ENCODE measurements at regions not wholly inside any gene's neighbourhood (a gene's known extent, or its start where the extent isn't known, plus 50 kb on each side); places are given as distances from the start of the nearest gene placed in this dataset.

DNA sequence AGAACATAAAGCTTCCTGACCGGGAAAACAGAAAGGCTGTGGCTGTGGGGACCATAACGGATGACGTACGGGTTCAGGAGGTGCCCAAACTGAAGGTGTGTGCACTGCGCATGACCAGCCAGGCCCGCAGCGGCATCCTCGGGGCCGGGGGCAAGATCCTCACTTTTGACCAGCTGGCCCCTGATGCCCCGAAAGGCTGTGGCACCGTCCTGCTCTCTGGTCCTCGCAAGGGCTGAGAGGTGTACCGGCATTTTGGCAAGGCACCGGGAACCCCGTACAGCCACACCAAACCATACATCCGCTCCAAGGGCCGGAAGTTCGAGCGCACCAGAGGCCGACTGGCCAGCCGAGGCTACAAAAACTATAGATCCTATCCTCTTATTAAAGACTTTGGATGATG lies 179.3 kb downstream of the PTN start:
- no peak overlapping the region for H3K4me3 ChIP-seq (ENCODE audit: low read depth, low read length)
- POLR2A ChIA-PET = no interaction called here
- Mint-ChIP-seq H3K4me3 (ENCODE audit: unreplicated experiment) (no peak overlapping the region), H3K9me3 (ENCODE audit: unreplicated experiment) (no peaks in the 10 kb centered on the region), H3K27me3 (ENCODE audit: insufficient read depth, unreplicated experiment) (peaks cover 6% of the 10 kb centered on the region), H3K36me3 (ENCODE audit: insufficient read depth, unreplicated experiment) (no peaks in the 10 kb centered on the region), H3K4me1 (ENCODE audit: low read depth, unreplicated experiment) (peaks cover 11% of the 10 kb centered on the region), H3K27ac (ENCODE audit: unreplicated experiment) (no peak overlapping the region)
- H3K27me3 ChIP-seq (replicated peaks; ENCODE audit: control insufficient read depth, insufficient read depth, low read length) = no peaks in the 10 kb centered on the region
- CTCF ChIA-PET = no interaction called here
- H3K4me1 ChIP-seq = peaks cover 12% of the 10 kb centered on the region; the same call in 1 of the 2 replicates
- no peaks in the 10 kb centered on the region for H3K9me3 ChIP-seq
- no peaks in the 10 kb centered on the region for H3K36me3 ChIP-seq (ENCODE audit: control insufficient read depth, insufficient read depth, low read length)
- no peak for DNase-seq
- no TSS peak for BruUV-seq (replicated peaks)
- TF ChIP-seq, protein P1, sequence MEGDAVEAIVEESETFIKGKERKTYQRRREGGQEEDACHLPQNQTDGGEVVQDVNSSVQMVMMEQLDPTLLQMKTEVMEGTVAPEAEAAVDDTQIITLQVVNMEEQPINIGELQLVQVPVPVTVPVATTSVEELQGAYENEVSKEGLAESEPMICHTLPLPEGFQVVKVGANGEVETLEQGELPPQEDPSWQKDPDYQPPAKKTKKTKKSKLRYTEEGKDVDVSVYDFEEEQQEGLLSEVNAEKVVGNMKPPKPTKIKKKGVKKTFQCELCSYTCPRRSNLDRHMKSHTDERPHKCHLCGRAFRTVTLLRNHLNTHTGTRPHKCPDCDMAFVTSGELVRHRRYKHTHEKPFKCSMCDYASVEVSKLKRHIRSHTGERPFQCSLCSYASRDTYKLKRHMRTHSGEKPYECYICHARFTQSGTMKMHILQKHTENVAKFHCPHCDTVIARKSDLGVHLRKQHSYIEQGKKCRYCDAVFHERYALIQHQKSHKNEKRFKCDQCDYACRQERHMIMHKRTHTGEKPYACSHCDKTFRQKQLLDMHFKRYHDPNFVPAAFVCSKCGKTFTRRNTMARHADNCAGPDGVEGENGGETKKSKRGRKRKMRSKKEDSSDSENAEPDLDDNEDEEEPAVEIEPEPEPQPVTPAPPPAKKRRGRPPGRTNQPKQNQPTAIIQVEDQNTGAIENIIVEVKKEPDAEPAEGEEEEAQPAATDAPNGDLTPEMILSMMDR (IDR thresholded peaks at IDR 0.05; ENCODE audit: insufficient read depth in 1 of 2, low read depth in 1 of 2, low read length in 1 of 2, severe bottlenecking in 1 of 2, unreplicated experiment in 1 of 2) = no peak
- intact Hi-C loops (cut with micrococcal nuclease; ENCODE audit: unreplicated experiment) = no loop called here

DNA sequence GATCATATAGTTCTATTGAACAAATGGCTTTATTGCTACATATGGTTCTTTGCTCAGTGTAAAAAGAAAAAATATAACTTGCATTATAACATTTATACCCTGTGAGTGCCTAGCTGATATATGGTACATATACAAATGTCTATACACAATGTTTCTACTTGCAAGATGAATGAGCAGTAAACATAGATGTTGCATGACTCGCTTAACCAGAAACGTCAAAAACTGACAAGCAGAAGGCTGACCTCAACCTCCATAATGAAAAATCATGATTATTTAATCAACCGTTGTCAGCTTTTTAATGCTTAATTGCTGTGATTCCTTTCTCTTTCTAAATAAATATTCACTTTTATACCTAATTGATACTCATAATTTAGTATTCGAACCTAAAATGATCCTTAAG lies 183.3 kb downstream of the PTN start:
- no peak for DNase-seq
- intact Hi-C loops (cut with micrococcal nuclease; ENCODE audit: unreplicated experiment) = no loop called here
- Mint-ChIP-seq H3K4me1 (ENCODE audit: low read depth, unreplicated experiment) (peaks cover 11% of the 10 kb centered on the region), H3K4me3 (ENCODE audit: unreplicated experiment) (no peak overlapping the region), H3K27ac (ENCODE audit: unreplicated experiment) (no peak overlapping the region), H3K9me3 (ENCODE audit: unreplicated experiment) (no peaks in the 10 kb centered on the region), H3K27me3 (ENCODE audit: insufficient read depth, unreplicated experiment) (peaks cover 4% of the 10 kb centered on the region), H3K36me3 (ENCODE audit: insufficient read depth, unreplicated experiment) (no peaks in the 10 kb centered on the region)
- no peaks in the 10 kb centered on the region for H3K27me3 ChIP-seq (replicated peaks; ENCODE audit: control insufficient read depth, insufficient read depth, low read length)
- BruUV-seq (replicated peaks) = no TSS peak
- ChIA-PET POLR2A (no interaction called here), CTCF (no interaction called here)
- H3K4me3 ChIP-seq (ENCODE audit: low read depth, low read length) = no peak overlapping the region
- no peaks in the 10 kb centered on the region for H3K36me3 ChIP-seq (ENCODE audit: control insufficient read depth, insufficient read depth, low read length)
- TF ChIP-seq, protein P1 (IDR thresholded peaks at IDR 0.05; ENCODE audit: insufficient read depth in 1 of 2, low read depth in 1 of 2, low read length in 1 of 2, severe bottlenecking in 1 of 2, unreplicated experiment in 1 of 2) = no peak
- H3K9me3 ChIP-seq = no peaks in the 10 kb centered on the region
- H3K4me1 ChIP-seq = peaks cover 12% of the 10 kb centered on the region; the same call in 1 of the 2 replicates

DNA sequence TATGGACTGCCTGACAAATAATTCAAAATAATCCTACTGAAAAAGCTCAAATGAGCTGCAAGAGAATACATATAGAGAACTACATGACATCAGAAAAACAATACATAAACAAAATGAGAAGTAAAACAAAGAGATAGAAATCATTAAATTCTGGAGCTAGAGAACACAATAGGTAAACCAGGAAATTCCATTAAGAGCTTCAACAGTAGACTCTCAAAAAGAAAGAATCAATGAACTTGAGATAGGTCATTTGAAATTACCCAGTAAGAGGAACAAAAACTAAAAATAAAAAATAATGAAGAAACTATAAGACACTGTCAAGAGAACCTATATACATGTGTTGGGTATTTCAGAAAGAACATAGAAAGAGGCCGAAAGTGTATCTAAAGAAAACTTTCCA lies 186.3 kb downstream of the PTN start:
- H3K36me3 ChIP-seq (ENCODE audit: control insufficient read depth, insufficient read depth, low read length) = no peaks in the 10 kb centered on the region
- peaks cover 11% of the 10 kb centered on the region for H3K4me1 Mint-ChIP-seq (ENCODE audit: low read depth, unreplicated experiment)
- peaks cover 12% of the 10 kb centered on the region; the same call in 1 of the 2 replicates for H3K4me1 ChIP-seq
- no peaks in the 10 kb centered on the region for H3K9me3 Mint-ChIP-seq (ENCODE audit: unreplicated experiment)
- ChIA-PET POLR2A (no interaction called here), CTCF (no interaction called here)
- intact Hi-C loops (cut with micrococcal nuclease; ENCODE audit: unreplicated experiment) = no loop called here
- H3K4me3 Mint-ChIP-seq (ENCODE audit: unreplicated experiment) = no peak overlapping the region
- H3K27me3 ChIP-seq (replicated peaks; ENCODE audit: control insufficient read depth, insufficient read depth, low read length) = no peaks in the 10 kb centered on the region
- H3K27me3 Mint-ChIP-seq (ENCODE audit: insufficient read depth, unreplicated experiment) = no peaks in the 10 kb centered on the region
- H3K36me3 Mint-ChIP-seq (ENCODE audit: insufficient read depth, unreplicated experiment) = no peaks in the 10 kb centered on the region
- TF ChIP-seq, protein P1 (IDR thresholded peaks at IDR 0.05; ENCODE audit: insufficient read depth in 1 of 2, low read depth in 1 of 2, low read length in 1 of 2, severe bottlenecking in 1 of 2, unreplicated experiment in 1 of 2) = no peak
- no peak for DNase-seq
- no peak overlapping the region for H3K27ac Mint-ChIP-seq (ENCODE audit: unreplicated experiment)
- no peak overlapping the region for H3K4me3 ChIP-seq (ENCODE audit: low read depth, low read length)
- H3K9me3 ChIP-seq = no peaks in the 10 kb centered on the region
- no TSS peak for BruUV-seq (replicated peaks)
